GM12874 (cell line): ENCODE measurements at regions not wholly inside any gene's neighbourhood (a gene's known extent, or its start where the extent isn't known, plus 50 kb on each side); places are given as distances from the start of the nearest gene placed in this dataset.

Experiments used
- CTCF ChIP-seq: IDR thresholded peaks from 2 replicates; pipeline ENCODE4 v1.5.1; 2011; ENCODE audit warnings: low read depth, mild to moderate bottlenecking, control low read depth, low read length, moderate library complexity; ENCODE audit not compliant: insufficient read depth

- no peak for TF ChIP-seq CTCF
Measured at GRCh38 chr20:29742699-29743100, 1514.8 kb upstream of the DEFB115 start.

DNA sequence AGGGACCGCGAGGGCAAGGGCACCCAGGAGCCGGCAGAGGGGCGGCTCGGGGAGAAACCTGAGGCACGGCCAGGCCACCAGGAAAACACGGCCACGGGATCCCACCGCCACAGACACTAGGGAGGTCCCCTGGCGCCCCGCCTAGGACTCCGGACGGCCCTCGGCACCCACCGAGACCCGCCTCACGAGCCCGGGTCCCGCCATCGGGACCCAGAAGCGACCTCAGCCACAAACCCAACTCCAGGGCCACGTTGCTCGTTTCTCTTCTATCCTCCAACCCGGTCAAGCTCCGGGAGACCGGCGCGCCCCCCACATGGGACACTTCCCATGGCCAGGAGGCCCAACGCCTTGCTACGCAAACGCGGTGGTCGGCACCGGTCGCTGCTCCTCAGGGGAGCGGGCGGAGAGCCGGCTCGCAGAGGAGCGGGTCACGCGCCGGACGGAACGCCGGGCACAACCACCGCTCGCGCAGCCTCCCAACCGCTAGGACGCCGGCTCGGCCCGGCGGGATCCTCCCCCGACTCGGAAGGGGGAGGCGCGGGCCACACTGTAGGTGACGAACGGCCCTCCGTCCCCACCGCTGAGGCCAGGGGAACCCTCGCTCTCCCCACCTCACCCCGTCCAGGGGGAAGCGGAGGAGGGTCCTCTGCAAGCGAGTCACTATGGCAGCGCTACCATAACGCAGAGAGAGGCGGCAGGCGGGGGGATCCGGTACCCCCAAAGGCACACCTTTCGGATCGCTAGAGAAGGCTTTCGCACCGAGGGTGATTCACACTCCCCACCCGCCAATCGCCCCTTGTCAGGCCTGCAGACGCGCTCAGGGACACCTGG, 1514.1 kb upstream of the DEFB115 start:
- no peak for TF ChIP-seq CTCF

DNA sequence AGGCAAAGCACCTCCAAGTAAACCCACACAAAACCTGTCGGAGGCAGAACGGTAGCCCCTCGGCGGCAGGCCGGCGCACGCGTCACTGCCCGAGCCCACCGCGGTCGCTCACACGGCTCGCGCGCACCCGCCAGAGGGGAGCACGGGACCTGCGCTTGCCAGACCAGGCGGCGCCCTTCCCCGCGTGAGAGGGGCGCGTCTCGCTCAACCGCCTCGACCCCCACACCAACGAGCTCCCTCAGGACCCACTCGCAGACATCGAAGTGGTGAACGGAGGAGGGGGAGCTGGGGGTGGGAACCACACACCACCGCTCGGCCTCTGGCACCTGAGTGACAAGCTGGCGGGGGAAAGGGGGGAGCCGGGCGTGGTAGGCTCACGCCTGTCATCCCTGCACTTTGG, 1513.4 kb upstream of the DEFB115 start:
- TF ChIP-seq CTCF, result no peak

DNA sequence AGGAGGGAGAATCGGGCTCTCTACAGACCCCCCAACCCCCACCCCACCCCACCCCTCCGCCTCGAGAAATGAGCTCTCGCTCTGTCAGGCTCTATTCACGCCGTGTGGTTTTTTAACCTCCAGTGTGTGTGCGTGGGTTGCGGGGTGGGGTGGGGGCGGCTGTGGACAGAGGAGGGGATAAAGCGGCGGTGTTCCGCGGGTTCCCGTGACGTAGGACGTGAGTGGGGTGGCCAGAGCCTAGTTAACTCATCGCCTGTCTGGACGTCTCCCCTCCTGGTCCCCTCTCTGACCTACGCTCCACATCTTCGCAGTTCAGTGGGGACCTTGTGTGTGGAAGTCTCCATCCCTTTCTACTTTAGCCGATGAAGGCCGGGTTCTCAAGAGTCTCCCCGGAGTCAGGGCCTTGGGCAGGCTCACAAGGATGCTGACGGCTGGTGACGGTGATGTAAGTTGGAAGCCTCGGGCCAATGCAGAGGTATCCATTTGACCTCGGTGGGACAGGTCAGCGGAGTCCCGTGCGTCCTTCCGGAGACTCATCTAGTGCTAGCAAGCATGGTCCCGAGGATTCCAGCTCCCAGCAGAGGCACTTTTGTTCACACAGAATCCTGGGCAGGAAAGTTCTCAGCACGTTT, 1507.1 kb upstream of the DEFB115 start:
- no peak for TF ChIP-seq CTCF

GRCh38 chr20:29756664-29757063, 1500.8 kb upstream of the DEFB115 start:
- no peak for TF ChIP-seq CTCF

GRCh38 chr20:29762620-29763019, 1494.8 kb upstream of the DEFB115 start:
- TF ChIP-seq CTCF, result no peak

DNA sequence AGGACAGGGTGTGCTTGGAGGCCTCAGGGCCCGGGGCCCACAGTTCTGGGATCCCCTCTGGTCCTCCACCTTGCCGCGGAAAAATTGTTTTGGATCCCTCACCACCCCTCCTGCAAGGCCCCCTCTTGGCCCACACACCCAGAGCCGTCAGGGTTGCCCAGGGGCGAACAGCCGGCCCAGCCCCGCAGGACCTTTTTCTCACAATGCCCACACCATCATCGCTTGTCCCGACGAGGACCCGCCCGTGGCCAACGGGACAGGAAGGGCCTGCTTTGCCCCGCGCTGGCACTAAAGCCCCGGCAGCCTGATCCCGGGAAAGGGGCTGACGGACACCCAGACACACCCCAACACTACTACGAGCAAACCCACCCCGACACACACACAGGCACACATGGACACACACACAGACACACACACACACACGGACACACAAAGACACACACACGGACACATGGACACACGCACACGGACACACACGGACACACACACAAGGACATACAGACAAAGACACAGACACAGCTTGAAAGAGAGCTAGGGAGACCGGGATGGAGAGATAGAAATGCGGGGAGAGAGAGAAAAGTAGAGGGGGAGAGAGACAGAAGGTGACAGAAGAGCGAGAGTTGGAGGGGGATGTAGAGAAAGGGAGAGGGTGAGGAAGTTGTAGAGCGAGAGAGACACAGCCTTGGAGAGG, 1493.5 kb upstream of the DEFB115 start:
- no peak for TF ChIP-seq CTCF
